ENCODE measurements at regions not wholly inside any gene's neighbourhood (a gene's known extent, or its start where the extent isn't known, plus 50 kb on each side); places are given as distances from the start of the nearest gene placed in this dataset.

DNA sequence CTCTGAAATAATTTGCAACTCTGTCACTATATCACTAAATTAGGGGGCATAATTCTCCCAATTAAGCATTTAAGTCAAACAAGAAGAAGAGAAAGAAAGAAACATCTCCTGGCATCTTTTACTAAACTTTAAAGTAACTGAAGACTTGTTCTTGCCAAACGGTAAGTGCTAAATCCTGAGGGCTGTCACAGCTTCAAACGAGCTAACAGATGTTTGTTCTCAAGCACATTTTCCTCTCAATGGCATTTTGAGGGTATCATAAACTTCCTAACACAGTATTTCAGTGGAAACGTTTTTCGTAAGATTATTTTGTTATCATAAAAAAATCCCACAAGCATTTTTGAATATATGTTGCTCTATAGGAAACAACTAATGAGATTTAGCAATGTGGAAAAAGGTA is 169.5 kb upstream of the TAS2R1 start:
- no peak for TF ChIP-seq EZH2phosphoT487 (IDR thresholded peaks at IDR 0.05; ENCODE audit: low read depth, severe bottlenecking, unreplicated experiment)
- TF ChIP-seq EZH2 (IDR thresholded peaks at IDR 0.05; ENCODE audit: borderline replicate concordance), result no peak
- TF ChIP-seq, protein P1, sequence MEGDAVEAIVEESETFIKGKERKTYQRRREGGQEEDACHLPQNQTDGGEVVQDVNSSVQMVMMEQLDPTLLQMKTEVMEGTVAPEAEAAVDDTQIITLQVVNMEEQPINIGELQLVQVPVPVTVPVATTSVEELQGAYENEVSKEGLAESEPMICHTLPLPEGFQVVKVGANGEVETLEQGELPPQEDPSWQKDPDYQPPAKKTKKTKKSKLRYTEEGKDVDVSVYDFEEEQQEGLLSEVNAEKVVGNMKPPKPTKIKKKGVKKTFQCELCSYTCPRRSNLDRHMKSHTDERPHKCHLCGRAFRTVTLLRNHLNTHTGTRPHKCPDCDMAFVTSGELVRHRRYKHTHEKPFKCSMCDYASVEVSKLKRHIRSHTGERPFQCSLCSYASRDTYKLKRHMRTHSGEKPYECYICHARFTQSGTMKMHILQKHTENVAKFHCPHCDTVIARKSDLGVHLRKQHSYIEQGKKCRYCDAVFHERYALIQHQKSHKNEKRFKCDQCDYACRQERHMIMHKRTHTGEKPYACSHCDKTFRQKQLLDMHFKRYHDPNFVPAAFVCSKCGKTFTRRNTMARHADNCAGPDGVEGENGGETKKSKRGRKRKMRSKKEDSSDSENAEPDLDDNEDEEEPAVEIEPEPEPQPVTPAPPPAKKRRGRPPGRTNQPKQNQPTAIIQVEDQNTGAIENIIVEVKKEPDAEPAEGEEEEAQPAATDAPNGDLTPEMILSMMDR (IDR thresholded peaks at IDR 0.05; ENCODE audit: poor library complexity), result no peak
- Histone ChIP-seq H3K4me1 (ENCODE audit: insufficient read depth) (no peaks in the 10 kb centered on the region), H2AFZ (no peak overlapping the region), H3K27me3 (no peaks in the 10 kb centered on the region), H4K20me1 (ENCODE audit: insufficient read depth, poor library complexity, severe bottlenecking) (no peaks in the 10 kb centered on the region), H3K36me3 (replicated peaks; ENCODE audit: insufficient read depth, low read depth) (no peaks in the 10 kb centered on the region), H3K9me3 (ENCODE audit: low read depth) (no peaks in the 10 kb centered on the region), H3K4me3 (no peak overlapping the region), H3K4me2 (no peak overlapping the region), H3K27ac (no peak overlapping the region), H3K9me2 (replicated peaks; ENCODE audit: insufficient read depth) (no peaks in the 10 kb centered on the region), H3K79me2 (no peaks in the 10 kb centered on the region)
- no peak for DNase-seq (ENCODE audit: low spot score)
- WGBS (ENCODE audit: low lambda C conversion rate, missing lambda C conversion rate), result 40% methylated on average over 4 of the region's 4 CpGs

DNA sequence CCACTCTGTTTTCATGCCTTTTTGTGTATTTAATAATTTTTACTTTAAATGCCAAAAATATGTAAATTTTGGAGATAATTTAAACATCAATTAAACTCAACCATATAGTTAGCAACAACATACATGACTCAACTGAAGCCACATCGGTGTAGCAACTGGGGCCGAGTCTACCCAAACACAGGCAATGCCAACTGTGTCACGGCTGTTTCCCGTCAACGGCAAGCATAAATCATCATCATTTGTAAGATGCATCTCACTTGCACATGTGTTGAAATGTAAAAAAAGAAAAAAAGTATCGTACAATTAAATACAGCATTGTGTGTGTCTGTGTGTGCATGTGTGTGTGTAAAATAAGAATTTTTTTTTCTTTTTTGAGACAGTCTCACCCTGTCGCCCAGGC is 160.1 kb upstream of the TAS2R1 start:
- DNase-seq (ENCODE audit: low spot score), result no peak
- H3K4me3 ChIP-seq, result no peak overlapping the region
- no peaks in the 10 kb centered on the region for H3K36me3 ChIP-seq (replicated peaks; ENCODE audit: insufficient read depth, low read depth)
- H3K27me3 ChIP-seq, result no peaks in the 10 kb centered on the region
- 95% methylated on average over 7 of the region's 7 CpGs for WGBS (ENCODE audit: low lambda C conversion rate, missing lambda C conversion rate)
- H3K4me2 ChIP-seq, result no peak overlapping the region
- H3K9me2 ChIP-seq (replicated peaks; ENCODE audit: insufficient read depth), result no peaks in the 10 kb centered on the region
- no peaks in the 10 kb centered on the region for H4K20me1 ChIP-seq (ENCODE audit: insufficient read depth, poor library complexity, severe bottlenecking)
- no peak overlapping the region for H2AFZ ChIP-seq
- no peaks in the 10 kb centered on the region for H3K79me2 ChIP-seq
- no peak overlapping the region for H3K27ac ChIP-seq
- H3K9me3 ChIP-seq (ENCODE audit: low read depth), result no peaks in the 10 kb centered on the region
- TF ChIP-seq, protein P1 (IDR thresholded peaks at IDR 0.05; ENCODE audit: poor library complexity), result no peak
- peaks cover 10% of the 10 kb centered on the region for H3K4me1 ChIP-seq (ENCODE audit: insufficient read depth)

DNA sequence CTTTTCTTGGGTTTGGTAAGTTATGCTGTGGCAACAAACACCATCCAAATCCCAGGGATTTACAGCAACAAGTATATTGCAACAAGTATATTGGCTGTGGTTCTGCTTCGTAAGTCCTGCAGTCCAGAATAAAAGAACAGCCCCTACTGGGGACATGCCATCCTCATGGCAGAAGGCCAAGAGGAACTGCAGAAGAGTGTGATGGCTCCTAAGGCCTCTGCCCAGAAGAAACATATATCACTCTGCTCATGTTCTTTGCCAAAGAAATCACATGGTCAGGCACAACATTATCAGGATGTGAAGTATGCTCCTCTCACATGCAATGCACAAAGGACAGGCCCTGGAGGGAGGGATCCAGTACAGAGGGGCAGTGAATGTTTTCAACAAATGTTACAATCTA is 159.6 kb upstream of the TAS2R1 start:
- Histone ChIP-seq H3K9me2 (replicated peaks; ENCODE audit: insufficient read depth) (no peaks in the 10 kb centered on the region), H4K20me1 (ENCODE audit: insufficient read depth, poor library complexity, severe bottlenecking) (no peaks in the 10 kb centered on the region), H3K4me2 (no peak overlapping the region), H3K4me3 (no peak overlapping the region), H3K4me1 (ENCODE audit: insufficient read depth) (peaks cover 13% of the 10 kb centered on the region), H3K27ac (no peak overlapping the region), H3K27me3 (no peaks in the 10 kb centered on the region), H3K79me2 (no peaks in the 10 kb centered on the region), H2AFZ (no peak overlapping the region), H3K9me3 (ENCODE audit: low read depth) (no peaks in the 10 kb centered on the region), H3K36me3 (replicated peaks; ENCODE audit: insufficient read depth, low read depth) (no peaks in the 10 kb centered on the region)
- 83% methylated on average over 1 of the region's 1 CpG for WGBS (ENCODE audit: low lambda C conversion rate, missing lambda C conversion rate)
- DNase-seq (ENCODE audit: low spot score), result no peak
- TF ChIP-seq, protein P1 (IDR thresholded peaks at IDR 0.05; ENCODE audit: poor library complexity), result no peak
- TF ChIP-seq EZH2 (IDR thresholded peaks at IDR 0.05; ENCODE audit: borderline replicate concordance) (no peak), EZH2phosphoT487 (IDR thresholded peaks at IDR 0.05; ENCODE audit: low read depth, severe bottlenecking, unreplicated experiment) (no peak)

All from hepatocyte (in vitro differentiated cells).